ENCODE measurements at regions not wholly inside any gene's neighbourhood (a gene's known extent, or its start where the extent isn't known, plus 50 kb on each side); places are given as distances from the start of the nearest gene placed in this dataset.
A peak's percentile ranks its signal among the peaks of the same experiment; 100 is the strongest.

GRCh38 chr17:83180996-83181481, 101.6 kb downstream of the METRNL start:
- TF ChIP-seq POLR2A (IDR thresholded peaks at IDR 0.05; ENCODE audit: extremely low read depth, insufficient read length), result no peak
- peak; percentile 5 for TF ChIP-seq CTCF (IDR thresholded peaks at IDR 0.05; ENCODE audit: low read depth, low read length)
- peak; percentile 34 for DNase-seq (ENCODE audit: low read depth)
- no peak overlapping the region for H3K4me3 ChIP-seq (ENCODE audit: low read depth, low read length)

GRCh38 chr17:83181991-83182619, 102.7 kb downstream of the METRNL start:
- H3K4me3 ChIP-seq (ENCODE audit: low read depth, low read length), result no peak overlapping the region
- no peak for DNase-seq (ENCODE audit: low read depth)
- no peak for TF ChIP-seq POLR2A (IDR thresholded peaks at IDR 0.05; ENCODE audit: extremely low read depth, insufficient read length)
- no peak for TF ChIP-seq MYC (IDR thresholded peaks at IDR 0.05; ENCODE audit: low read depth, low read length)
- no peak for TF ChIP-seq CTCF (IDR thresholded peaks at IDR 0.05; ENCODE audit: low read depth, low read length)

GRCh38 chr17:83182620-83183101, 103.3 kb downstream of the METRNL start:
- no peak for DNase-seq (ENCODE audit: low read depth)
- TF ChIP-seq MYC (IDR thresholded peaks at IDR 0.05; ENCODE audit: low read depth, low read length) (no peak), MAX (IDR thresholded peaks at IDR 0.05; ENCODE audit: low read depth, low read length) (no peak), POLR2A (IDR thresholded peaks at IDR 0.05; ENCODE audit: extremely low read depth, insufficient read length) (no peak)
- no peak overlapping the region for H3K4me3 ChIP-seq (ENCODE audit: low read depth, low read length)

GRCh38 chr17:83183145-83183948, 103.9 kb downstream of the METRNL start:
- no peak for DNase-seq (ENCODE audit: low read depth)
- no peak for TF ChIP-seq CTCF (IDR thresholded peaks at IDR 0.05; ENCODE audit: low read depth, low read length)
- H3K4me3 ChIP-seq (ENCODE audit: low read depth, low read length), result no peak overlapping the region

GRCh38 chr17:83183951-83184506, 104.6 kb downstream of the METRNL start:
- no peak for DNase-seq (ENCODE audit: low read depth)

GRCh38 chr17:83185023-83186002, 105.9 kb downstream of the METRNL start:
- DNase-seq (ENCODE audit: low read depth), result no peak
- TF ChIP-seq MYC (IDR thresholded peaks at IDR 0.05; ENCODE audit: low read depth, low read length) (no peak), CTCF (IDR thresholded peaks at IDR 0.05; ENCODE audit: low read depth, low read length) (no peak), POLR2A (IDR thresholded peaks at IDR 0.05; ENCODE audit: extremely low read depth, insufficient read length) (no peak), MAX (IDR thresholded peaks at IDR 0.05; ENCODE audit: low read depth, low read length) (no peak)
- no peak overlapping the region for H3K4me3 ChIP-seq (ENCODE audit: low read depth, low read length)

More at GRCh38 chr17:83183951-83184506, 104.6 kb downstream of the METRNL start:
- H3K4me3 ChIP-seq (ENCODE audit: low read depth, low read length), result no peak overlapping the region
- no peak for TF ChIP-seq MYC (IDR thresholded peaks at IDR 0.05; ENCODE audit: low read depth, low read length)
- no peak for TF ChIP-seq POLR2A (IDR thresholded peaks at IDR 0.05; ENCODE audit: extremely low read depth, insufficient read length)
